ENCODE measurements at regions not wholly inside any gene's neighbourhood (a gene's known extent, or its start where the extent isn't known, plus 50 kb on each side); places are given as distances from the start of the nearest gene placed in this dataset.

- no peak for TF ChIP-seq CTCF (IDR thresholded peaks at IDR 0.05)
- no peak for TF ChIP-seq POLR2A (IDR thresholded peaks at IDR 0.05)
- no peak for TF ChIP-seq POLR2AphosphoS5 (IDR thresholded peaks at IDR 0.05)
- no peak for TF ChIP-seq EP300 (IDR thresholded peaks at IDR 0.05)
These were observed 969.6 kb upstream of the PIK3C3 start for GRCh38 chr18:40985436-40985835.

Measured in sigmoid colon (tissue), 4 donors.